PFSK-1 (cell line): ENCODE measurements at regions not wholly inside any gene's neighbourhood (a gene's known extent, or its start where the extent isn't known, plus 50 kb on each side); places are given as distances from the start of the nearest gene placed in this dataset.

ENCODE experiments used
- FOXP2 ChIP-seq: optimal IDR thresholded peaks from 2 replicates; pipeline ENCODE3; 2011; ENCODE audit warnings: borderline replicate concordance, control low read depth, inconsistent platforms; ENCODE audit not compliant: insufficient read depth; ENCODE audit errors: extremely low read length, extremely low read depth
- POLR2AphosphoS5 ChIP-seq: IDR thresholded peaks from 2 replicates; pipeline ENCODE4 v1.6.1; 2012; ENCODE audit warnings: low read depth, mild to moderate bottlenecking, control low read depth, low read length, moderate library complexity
- SIN3A ChIP-seq: IDR thresholded peaks from 2 replicates; pipeline ENCODE4 v1.6.1; 2012; ENCODE audit warnings: mild to moderate bottlenecking, low read length, moderate library complexity, borderline replicate concordance; ENCODE audit not compliant: insufficient read depth
- TAF1 ChIP-seq: IDR thresholded peaks from 2 replicates; pipeline ENCODE4 v1.6.1; 2012; ENCODE audit warnings: low read length, control low read depth, borderline replicate concordance; ENCODE audit not compliant: insufficient read depth
- TF ChIP-seq, protein P1 (sequence below), 2 experiments: IDR thresholded peaks; 2 replicates each; pipeline versions ENCODE4 v1.6.1 to v1.8.0; 2011 to 2012; ENCODE audit warnings: low read depth in 2 of 2, low read length in 2 of 2, control low read depth in 1 of 2, inconsistent platforms in 1 of 2, mild to moderate bottlenecking in 1 of 2, moderate library complexity in 1 of 2; ENCODE audit not compliant: insufficient read depth in 1 of 2

DNA sequence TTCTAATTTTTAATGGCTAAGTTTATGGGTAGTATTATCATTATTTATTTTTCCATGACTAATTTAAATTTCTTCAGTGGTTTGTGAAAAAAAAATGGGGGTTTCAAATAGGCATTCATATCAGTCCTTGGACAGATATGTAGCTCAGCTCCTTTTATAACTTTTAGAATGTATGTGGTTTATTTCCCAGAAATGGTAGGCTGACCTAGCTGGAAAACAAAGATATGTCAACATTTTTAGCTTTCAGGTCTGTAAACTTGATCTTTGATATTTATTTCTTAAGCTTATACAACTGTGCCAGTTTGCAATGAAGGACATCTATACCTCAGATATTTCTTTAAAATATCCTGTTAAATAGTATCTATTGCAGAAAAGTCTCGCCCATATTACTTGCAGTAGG, 1815.5 kb downstream of the SLITRK5 start:
- TF ChIP-seq POLR2AphosphoS5 (no peak), SIN3A (no peak), FOXP2 (no peak), TAF1 (no peak)
- TF ChIP-seq, protein P1, sequence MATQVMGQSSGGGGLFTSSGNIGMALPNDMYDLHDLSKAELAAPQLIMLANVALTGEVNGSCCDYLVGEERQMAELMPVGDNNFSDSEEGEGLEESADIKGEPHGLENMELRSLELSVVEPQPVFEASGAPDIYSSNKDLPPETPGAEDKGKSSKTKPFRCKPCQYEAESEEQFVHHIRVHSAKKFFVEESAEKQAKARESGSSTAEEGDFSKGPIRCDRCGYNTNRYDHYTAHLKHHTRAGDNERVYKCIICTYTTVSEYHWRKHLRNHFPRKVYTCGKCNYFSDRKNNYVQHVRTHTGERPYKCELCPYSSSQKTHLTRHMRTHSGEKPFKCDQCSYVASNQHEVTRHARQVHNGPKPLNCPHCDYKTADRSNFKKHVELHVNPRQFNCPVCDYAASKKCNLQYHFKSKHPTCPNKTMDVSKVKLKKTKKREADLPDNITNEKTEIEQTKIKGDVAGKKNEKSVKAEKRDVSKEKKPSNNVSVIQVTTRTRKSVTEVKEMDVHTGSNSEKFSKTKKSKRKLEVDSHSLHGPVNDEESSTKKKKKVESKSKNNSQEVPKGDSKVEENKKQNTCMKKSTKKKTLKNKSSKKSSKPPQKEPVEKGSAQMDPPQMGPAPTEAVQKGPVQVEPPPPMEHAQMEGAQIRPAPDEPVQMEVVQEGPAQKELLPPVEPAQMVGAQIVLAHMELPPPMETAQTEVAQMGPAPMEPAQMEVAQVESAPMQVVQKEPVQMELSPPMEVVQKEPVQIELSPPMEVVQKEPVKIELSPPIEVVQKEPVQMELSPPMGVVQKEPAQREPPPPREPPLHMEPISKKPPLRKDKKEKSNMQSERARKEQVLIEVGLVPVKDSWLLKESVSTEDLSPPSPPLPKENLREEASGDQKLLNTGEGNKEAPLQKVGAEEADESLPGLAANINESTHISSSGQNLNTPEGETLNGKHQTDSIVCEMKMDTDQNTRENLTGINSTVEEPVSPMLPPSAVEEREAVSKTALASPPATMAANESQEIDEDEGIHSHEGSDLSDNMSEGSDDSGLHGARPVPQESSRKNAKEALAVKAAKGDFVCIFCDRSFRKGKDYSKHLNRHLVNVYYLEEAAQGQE (IDR thresholded peaks at IDR 0.05; ENCODE audit: insufficient read depth in 1 of 2, low read depth in 2 of 2, low read length in 2 of 2): no peak
